ENCODE measurements at regions not wholly inside any gene's neighbourhood (a gene's known extent, or its start where the extent isn't known, plus 50 kb on each side); places are given as distances from the start of the nearest gene placed in this dataset.

DNA sequence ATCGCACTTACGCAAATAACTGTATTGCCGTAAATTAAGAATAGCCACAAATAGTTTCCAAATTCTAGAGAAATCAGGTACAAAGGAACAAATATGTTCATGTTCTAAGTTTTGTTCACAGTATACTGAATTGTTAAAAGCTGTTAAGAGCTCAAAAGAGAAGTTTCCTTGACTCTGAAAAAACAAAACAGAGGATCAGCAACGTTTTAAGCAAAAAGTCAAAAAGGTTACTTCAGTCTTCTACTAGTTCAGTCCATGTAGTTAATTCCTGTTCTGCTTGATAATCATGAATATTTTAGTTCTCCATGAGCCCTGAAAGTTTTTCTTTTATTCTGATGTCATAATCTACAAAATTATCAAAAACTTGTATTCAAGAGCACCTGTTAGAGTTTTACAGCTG lies 128.6 kb upstream of the MAST4 start:
- DNase-seq (ENCODE audit: low read depth in 1 of 2, low spot score in 1 of 2) = no peak
- Histone ChIP-seq H3K36me3 (no peaks in the 10 kb centered on the region), H3K27me3 (no peaks in the 10 kb centered on the region), H3K4me3 (no peak overlapping the region), H3K4me1 (ENCODE audit: low read depth) (no peaks in the 10 kb centered on the region), H3K27ac (no peak overlapping the region), H3K9me3 (ENCODE audit: low read depth) (no peaks in the 10 kb centered on the region)
- TF ChIP-seq, protein P1, sequence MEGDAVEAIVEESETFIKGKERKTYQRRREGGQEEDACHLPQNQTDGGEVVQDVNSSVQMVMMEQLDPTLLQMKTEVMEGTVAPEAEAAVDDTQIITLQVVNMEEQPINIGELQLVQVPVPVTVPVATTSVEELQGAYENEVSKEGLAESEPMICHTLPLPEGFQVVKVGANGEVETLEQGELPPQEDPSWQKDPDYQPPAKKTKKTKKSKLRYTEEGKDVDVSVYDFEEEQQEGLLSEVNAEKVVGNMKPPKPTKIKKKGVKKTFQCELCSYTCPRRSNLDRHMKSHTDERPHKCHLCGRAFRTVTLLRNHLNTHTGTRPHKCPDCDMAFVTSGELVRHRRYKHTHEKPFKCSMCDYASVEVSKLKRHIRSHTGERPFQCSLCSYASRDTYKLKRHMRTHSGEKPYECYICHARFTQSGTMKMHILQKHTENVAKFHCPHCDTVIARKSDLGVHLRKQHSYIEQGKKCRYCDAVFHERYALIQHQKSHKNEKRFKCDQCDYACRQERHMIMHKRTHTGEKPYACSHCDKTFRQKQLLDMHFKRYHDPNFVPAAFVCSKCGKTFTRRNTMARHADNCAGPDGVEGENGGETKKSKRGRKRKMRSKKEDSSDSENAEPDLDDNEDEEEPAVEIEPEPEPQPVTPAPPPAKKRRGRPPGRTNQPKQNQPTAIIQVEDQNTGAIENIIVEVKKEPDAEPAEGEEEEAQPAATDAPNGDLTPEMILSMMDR (IDR thresholded peaks at IDR 0.05; ENCODE audit: low read depth, low read length) = no peak

DNA sequence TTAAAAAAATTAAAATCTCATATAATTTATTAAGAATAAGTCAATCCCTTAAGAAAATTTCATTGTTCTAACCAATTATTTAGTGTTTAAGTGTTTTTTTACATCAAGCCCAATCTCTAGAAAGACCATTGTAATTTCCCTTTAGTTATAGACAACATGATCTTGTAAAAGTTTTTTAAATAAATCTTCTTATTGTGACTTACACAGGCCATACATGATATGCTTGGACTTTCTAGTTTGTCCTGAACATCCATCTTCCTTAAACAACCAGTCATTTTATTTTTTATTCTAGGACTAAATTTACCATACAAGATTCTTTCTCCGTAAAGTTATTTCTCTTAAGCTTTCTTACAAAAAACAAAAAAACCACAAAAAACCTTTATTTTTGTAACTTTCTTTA lies 126.5 kb upstream of the MAST4 start:
- Histone ChIP-seq H3K9me3 (ENCODE audit: low read depth) (no peaks in the 10 kb centered on the region), H3K27ac (no peak overlapping the region), H3K4me1 (ENCODE audit: low read depth) (no peaks in the 10 kb centered on the region), H3K27me3 (no peaks in the 10 kb centered on the region), H3K36me3 (no peaks in the 10 kb centered on the region), H3K4me3 (no peak overlapping the region)
- TF ChIP-seq, protein P1 (IDR thresholded peaks at IDR 0.05; ENCODE audit: low read depth, low read length) = no peak
- no peak for DNase-seq (ENCODE audit: low read depth in 1 of 2, low spot score in 1 of 2)

DNA sequence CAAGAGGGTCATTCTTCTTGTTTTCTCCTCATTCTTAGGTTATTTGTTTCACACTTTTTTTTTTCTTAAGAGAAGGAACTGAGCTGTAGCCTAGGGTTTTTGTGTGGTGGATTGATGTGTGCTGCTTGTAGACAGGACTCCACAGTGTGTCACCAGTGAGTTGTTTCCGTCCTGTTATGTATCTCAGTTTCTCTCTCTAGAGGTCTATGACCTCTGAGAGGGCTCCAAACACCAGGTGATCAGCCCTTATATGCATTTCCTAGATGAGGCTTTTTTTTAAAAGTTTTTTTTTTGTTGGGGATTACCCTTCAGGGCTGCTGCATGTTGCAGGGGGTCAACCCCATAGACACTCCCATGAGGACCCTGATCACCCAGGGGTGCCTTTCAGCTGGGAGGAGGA lies 124.2 kb upstream of the MAST4 start:
- no peaks in the 10 kb centered on the region for H3K27me3 ChIP-seq
- H3K36me3 ChIP-seq = no peaks in the 10 kb centered on the region
- no peaks in the 10 kb centered on the region for H3K4me1 ChIP-seq (ENCODE audit: low read depth)
- TF ChIP-seq, protein P1 (IDR thresholded peaks at IDR 0.05; ENCODE audit: low read depth, low read length) = no peak
- no peaks in the 10 kb centered on the region for H3K9me3 ChIP-seq (ENCODE audit: low read depth)
- DNase-seq (ENCODE audit: low read depth in 1 of 2, low spot score in 1 of 2) = no peak
- no peak overlapping the region for H3K27ac ChIP-seq
- no peak overlapping the region for H3K4me3 ChIP-seq

GRCh38 chr5:66475731-66476130 lies 120.5 kb upstream of the MAST4 start:
- DNase-seq (ENCODE audit: low read depth in 1 of 2, low spot score in 1 of 2) = no peak
- TF ChIP-seq, protein P1 (IDR thresholded peaks at IDR 0.05; ENCODE audit: low read depth, low read length) = no peak
- H3K9me3 ChIP-seq (ENCODE audit: low read depth) = no peaks in the 10 kb centered on the region
- H3K27ac ChIP-seq = no peak overlapping the region
- no peaks in the 10 kb centered on the region for H3K36me3 ChIP-seq
- no peaks in the 10 kb centered on the region for H3K27me3 ChIP-seq
- H3K4me1 ChIP-seq (ENCODE audit: low read depth) = no peaks in the 10 kb centered on the region
- no peak overlapping the region for H3K4me3 ChIP-seq

- no peaks in the 10 kb centered on the region for H3K4me1 ChIP-seq (ENCODE audit: low read depth)
- H3K27me3 ChIP-seq = no peaks in the 10 kb centered on the region
- no peaks in the 10 kb centered on the region for H3K9me3 ChIP-seq (ENCODE audit: low read depth)
- no peak overlapping the region for H3K4me3 ChIP-seq
- H3K36me3 ChIP-seq = no peaks in the 10 kb centered on the region
- TF ChIP-seq, protein P1 (IDR thresholded peaks at IDR 0.05; ENCODE audit: low read depth, low read length) = no peak
- no peak overlapping the region for H3K27ac ChIP-seq
- DNase-seq (ENCODE audit: low read depth in 1 of 2, low spot score in 1 of 2) = peak in 1 of 2 donors; percentile 68
These were observed 118.6 kb upstream of the MAST4 start for GRCh38 chr5:66477596-66477995.

GRCh38 chr5:66494437-66494836 lies 101.8 kb upstream of the MAST4 start:
- TF ChIP-seq, protein P1 (IDR thresholded peaks at IDR 0.05; ENCODE audit: low read depth, low read length) = peak; percentile 13
- no peak overlapping the region for H3K27ac ChIP-seq
- peak in 1 of 2 donors; percentile 6 for DNase-seq (ENCODE audit: low read depth in 1 of 2, low spot score in 1 of 2)
- H3K4me1 ChIP-seq (ENCODE audit: low read depth) = peaks cover 7% of the 10 kb centered on the region
- H3K9me3 ChIP-seq (ENCODE audit: low read depth) = no peaks in the 10 kb centered on the region
- H3K36me3 ChIP-seq = no peaks in the 10 kb centered on the region
- no peak overlapping the region for H3K4me3 ChIP-seq
- H3K27me3 ChIP-seq = no peaks in the 10 kb centered on the region

Measured in cardiac muscle cell (in vitro differentiated cells and primary cell).